GM19025 (cell line): ENCODE measurements at regions not wholly inside any gene's neighbourhood (a gene's known extent, or its start where the extent isn't known, plus 50 kb on each side); places are given as distances from the start of the nearest gene placed in this dataset.
A peak's percentile ranks its signal among the peaks of the same experiment; 100 is the strongest.

Experiments used
- ATAC-seq: cut with Tn5 transposase; IDR thresholded peaks from one replicate; pipeline ENCODE4 v1.9.1; 2021; ENCODE audit warnings: mild to moderate bottlenecking, low read depth, moderate library complexity; ENCODE audit not compliant: unreplicated experiment

DNA sequence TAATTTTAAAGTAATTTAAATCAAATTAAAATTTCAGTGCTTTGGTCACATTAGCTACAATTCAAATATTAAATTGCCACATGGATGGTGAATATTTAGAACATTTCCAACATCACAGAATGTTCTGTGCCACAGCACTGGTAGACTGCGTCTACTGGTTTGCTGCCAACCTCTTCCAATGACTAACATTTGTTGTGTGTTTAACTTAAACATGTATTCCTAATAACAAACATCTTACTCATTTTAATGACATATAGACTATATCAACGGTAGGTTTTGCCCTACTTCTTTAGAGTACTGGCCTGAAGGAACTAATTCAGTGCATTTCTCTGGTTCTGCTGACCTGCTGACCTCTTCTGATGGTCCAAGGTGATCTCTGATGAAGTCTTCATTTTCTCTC lies 157.6 kb downstream of the DCK start:
- no peak for ATAC-seq

DNA sequence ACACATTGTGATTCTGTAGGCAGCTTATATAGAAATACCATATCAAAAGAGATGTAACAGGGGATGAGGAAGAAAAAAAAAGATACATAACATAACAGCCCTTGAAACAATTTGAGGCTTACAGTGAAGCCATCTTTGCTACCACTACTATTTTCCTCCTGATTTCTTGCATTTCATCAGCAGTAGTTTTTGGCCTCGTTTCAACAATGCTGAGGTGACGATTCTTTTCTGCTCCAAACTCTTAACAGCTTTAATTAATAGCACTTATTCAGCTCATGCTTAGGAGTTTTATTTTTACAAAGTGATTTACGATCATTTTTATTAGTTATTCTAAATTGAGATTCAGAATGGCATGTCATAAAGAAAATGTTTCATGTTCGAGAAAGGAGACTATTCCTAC lies 163.2 kb downstream of the DCK start:
- ATAC-seq: no peak

DNA sequence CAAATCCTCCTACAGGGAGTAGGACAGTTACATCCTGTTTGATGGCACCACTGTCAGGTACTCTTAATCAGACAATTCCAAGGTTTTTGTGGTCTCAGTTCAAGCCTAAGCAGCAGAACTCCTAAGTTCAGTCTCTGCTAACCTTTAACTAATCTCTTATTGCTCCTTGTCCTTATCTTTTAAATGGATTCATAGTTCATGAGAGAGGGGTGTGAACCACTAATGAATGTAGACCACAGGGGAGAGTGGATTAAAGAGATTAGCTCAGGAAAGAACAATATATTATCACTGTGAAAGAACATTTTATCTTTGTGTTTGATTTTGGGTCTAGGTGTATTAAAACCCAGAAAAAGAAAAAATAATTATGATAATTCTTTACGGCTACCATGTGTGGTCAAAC lies 168.9 kb downstream of the DCK start:
- ATAC-seq: no peak

DNA sequence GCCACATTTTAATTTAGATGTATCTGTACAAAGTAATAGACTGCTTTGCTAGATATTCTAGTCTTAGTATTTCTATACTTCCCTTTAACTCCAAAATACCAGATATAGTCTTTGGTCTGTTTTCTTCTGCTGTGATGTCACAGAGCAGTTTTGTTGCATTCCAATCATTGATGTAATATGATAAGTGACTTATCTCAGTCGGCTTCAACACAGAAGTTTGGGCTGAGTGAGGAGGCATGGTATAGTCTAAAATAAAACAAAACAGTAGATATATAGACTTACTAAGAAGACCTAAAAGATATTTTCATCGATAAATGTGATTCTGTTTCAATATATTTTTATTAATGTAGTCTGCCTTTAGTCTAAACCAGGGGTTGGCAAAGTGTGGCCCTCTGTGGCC lies 169.9 kb downstream of the DCK start:
- ATAC-seq: no peak

DNA sequence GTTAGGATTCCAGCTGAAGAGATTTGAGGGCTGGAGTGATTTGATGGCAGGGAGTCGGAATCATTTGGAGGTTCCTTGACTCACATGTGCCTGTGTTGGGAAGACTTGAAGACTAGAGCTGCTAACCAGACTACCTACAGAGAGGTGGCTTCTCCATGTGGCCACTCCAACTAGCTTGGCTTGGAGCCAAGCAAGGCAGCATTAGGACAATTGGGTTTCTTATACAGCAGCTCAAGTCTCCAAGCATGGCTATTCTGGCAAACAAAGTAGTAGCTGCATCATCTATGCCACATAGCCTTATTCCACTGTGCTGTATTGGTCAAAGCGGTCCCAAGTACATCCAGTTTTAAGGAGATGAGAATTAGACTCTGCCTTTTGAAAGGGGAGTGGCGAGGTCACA lies 171.7 kb upstream of the SLC4A4 start:
- ATAC-seq: no peak

DNA sequence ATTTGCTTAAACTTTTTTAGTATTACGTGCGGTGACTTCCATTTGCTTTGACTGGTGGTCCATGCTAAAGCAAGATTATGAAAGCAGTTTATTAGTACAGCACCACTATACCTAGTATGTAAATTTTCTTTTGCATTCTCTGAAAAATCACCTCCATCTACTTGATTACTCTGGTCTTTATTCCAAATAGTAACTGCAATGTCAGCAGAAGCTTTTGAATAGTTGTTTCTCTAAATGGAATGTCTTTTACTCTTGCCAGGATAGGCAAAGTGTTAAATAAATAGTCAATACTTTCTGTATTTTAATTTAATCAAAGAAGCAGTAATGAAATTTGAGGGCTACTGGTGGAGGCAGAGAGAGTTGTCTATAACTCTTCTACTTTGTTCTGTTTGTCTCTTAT lies 167.2 kb upstream of the SLC4A4 start:
- ATAC-seq: no peak

DNA sequence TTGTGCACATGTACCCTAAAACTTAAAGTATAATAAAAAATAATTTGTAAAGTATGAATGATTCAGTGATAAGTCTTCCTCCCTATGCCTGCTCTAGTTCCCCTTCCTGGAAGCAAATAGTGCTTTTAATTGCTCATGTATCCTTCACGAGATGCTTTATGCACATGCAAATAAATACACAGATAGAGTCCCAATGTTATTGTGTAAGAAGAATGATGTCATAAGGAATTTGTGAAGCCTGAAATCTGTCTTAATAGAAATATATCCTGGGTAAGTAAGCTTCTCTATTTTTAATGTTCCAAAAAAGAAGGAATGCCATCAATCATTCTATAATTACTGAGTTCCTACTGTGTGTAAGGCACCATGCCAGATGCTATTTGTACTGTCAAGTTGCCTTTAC lies 157.5 kb upstream of the SLC4A4 start:
- ATAC-seq: no peak

DNA sequence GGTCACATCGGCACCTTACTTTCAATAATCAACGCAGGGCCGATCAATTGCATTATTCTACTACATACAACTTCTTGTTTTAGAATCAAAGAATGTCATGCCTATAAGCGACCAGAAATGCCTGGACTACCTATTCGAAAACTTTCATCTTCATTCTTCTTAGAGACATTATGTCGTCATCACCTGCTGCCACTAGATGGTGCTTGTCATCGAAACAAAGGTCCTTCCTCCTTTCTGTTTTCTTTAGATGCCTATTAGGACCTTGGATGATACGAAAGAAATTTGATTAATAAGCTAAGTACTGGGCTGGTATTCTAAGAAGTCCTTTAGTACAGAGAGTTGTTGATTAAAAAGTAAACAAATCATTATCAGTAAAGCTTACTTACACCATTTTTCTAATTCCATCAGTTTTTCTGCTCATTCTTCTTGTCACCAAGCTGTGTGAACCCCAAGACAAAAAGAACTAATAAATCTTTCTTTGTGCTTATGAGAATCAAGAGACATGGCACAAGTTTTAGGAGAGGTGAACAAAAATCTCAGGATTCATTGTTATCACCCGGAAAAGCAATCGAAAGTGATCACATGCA lies 154.5 kb upstream of the SLC4A4 start:
- ATAC-seq: peak; percentile 38

DNA sequence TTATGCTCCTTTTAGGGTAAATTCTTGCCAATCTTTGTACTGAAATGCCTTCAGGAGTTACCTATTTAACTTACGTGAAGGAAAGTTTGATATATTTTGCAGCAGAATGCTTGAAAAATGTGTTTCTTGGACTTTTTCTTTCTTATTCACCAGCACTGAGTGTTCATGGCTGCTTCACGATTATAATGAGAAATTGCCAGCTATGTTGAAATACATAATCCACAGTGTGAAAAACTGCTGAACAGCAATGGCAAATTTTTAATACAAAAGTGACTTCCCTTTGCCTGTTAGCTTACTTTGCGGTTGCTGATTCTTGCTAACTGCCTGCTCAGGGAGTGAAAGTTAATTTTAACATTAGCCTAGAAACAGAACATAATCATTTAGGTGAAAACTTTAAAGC lies 153.8 kb upstream of the SLC4A4 start:
- no peak for ATAC-seq

DNA sequence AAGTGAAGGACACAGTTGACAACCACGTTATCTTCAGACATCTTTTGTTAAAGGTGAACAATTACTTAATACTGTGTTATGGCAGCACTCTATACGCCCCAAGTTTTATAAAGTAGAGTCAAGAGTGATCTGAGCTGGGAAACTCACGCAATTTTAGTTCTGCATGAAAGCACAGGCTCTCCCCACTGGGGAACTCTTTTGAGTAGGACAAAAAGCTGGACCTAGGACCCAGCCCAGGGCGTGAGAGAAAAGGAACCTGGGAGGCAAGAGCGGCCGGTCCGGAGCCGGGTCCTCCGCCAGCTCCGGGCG lies 152.6 kb upstream of the SLC4A4 start:
- ATAC-seq: no peak

DNA sequence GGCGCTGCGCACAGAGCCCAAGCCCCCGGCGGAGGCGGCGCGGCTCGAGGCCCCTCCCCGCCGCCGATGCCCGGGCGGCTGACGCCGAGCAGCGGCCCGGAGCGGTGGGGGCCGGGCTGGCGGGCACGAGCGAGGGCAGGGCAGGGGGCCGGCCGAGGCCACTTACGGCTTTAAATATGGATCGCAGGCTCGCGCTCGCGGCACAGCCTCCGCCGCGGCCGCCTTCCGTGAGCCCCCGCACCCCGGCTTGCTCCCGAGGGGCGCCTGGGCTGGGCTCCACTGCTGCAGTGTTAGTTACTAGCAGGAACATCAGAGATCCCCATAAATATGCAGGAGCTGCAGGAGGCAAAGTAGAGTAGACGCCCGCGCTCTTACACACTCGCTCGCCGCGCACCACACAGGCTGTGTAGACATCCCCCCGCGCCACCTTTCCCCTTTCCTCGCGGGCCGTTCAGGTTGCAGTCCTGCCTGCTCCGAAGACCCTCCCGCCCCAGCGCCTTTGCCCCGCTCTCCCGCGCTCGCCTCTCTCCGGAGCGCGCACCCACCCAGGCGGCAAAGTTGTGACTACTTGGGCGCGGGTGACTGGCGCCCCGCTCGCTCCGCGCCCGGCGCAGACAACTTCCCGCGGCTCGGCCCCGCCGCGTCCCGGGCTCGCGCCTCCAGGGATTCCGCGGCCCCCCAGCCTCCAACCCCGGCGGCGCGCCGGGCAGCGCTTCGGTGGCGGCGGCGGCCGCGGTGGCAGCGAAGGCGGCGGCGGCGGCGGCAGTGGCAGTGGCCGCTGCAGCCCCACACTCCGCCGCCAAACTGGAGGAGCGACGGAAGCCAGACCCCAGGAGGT lies 152.0 kb upstream of the SLC4A4 start:
- peak; percentile 41 for ATAC-seq

DNA sequence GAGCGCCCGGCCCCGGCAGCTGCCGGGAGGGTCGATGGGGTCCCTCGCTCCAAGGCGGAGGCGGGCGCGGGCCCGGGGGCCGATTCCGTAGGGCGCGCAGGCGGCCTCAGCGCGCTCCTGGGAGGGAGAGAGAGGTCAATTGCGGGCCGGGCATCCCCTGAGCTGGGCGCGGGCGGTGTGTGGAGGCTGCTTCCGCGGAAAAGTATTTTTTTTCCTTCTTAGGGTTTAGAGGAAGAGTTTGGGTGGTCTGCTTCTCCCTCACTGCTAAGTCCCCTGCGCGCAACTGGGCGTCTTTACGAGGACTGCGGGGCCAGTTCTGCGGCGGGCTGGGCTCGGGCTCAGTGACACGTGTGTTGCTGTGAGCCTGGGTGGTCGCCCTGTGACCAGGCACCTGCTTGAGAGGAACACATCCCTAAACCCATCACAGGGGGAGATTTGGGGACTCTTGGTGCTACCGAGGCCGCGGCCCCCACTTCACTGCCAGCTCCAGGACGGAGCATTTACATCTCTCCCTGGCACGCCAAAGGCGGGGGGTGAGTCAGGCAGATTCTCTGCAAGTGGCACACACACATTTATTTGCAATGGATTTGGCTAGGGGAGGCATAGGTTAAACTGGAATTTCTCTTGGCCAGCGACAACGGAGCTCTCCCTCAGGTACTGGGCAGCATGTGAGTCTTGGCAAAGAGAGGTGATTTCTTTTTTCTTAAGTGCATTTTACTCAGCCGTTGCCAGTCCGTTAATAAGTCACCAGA lies 151.2 kb upstream of the SLC4A4 start:
- peak; percentile 30 for ATAC-seq

DNA sequence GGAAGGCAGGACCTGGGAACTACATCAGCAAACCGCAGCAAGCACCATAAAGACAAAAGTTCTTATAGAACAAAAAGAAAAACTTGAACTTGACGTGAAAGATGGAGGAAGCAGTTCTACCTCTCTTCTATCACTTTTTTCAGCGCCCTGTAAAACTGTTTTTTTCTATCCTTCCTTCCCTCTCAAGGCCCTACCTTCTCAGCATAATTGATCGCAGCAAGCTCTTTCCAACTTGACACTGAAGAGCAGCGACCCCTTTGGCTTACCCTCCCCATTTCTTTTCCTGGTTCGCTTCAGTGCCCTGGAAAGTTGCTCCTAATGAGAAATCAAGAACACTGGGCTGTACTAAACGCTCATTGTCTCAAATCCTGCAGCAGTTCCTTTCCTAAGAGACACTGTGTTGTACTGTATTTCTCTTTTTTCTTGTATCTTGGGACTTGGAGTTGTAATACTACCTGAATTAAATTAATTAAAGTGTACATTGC lies 150.6 kb upstream of the SLC4A4 start:
- no peak for ATAC-seq

DNA sequence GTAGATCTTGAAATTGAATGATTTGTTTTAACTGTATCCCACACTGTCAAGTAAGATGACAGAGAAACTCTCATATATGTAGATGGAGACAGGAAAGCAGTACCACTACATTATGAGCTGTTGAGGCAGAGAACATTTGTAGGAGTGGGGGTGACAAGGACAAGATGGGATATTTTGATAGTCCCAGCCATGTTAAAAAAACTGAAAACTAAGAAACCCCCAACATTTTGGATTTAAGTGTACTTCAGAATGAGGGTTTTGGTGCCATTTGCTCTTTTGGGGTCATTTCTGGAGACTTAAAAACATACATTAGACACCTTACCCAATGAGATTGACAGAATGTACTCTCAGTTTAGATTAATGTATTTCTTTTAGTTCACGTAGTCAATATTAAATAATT lies 149.9 kb upstream of the SLC4A4 start:
- ATAC-seq: no peak

DNA sequence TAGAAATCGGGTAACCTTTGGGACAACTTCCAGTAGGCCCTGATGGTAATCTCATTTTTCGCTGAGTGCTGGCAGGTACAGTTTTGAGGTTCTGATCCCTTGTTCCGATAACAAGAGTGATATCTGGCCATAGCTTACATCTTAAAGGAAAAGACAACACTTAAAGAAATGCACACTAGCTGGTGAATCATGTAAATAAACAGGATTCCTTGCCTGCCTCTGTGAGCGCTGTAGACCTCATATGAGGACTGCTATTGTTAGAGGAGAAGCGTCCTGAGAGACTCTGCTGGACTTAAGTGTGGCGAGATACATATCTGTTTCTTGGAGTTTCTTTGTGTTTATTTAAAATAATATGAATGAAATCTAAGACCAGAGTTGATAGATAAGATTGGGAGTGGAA lies 149.3 kb upstream of the SLC4A4 start:
- no peak for ATAC-seq

DNA sequence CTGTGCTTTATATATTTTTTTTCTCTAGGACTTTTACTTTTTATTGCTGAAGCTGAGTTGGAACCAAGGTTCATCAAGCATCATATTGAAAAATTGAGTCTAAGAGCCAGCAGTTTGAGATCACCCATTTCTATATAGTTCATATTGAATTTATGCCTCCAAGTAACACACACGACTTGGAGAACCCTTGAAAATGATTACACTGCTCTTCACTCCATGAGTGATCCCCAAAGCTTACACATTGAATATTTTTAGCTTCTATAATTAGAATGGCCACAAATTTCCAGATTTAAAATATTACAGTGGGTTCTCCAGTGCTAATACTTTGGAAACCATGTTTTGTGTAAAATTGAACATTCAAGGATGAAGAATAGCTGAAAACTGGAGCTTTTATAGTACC lies 144.4 kb upstream of the SLC4A4 start:
- no peak for ATAC-seq

DNA sequence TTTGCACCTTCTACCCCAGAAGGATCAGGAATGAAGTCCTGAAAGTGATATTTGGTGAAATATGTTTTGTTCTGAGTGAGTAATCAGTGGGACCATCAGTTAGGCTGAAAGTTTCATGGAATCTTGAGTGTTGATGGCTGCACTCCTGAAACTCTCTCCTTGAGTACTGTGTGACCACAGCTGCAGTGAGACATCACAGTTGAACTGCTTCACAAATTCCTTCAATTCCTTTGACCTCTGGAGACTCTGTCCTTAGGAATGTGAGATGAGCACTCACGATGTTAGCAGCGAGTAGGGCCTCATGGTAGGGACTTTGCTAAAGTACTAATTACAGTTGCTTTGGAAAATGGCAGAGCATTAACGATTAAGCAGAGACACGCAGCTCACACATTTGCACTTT lies 142.9 kb upstream of the SLC4A4 start:
- ATAC-seq: no peak

DNA sequence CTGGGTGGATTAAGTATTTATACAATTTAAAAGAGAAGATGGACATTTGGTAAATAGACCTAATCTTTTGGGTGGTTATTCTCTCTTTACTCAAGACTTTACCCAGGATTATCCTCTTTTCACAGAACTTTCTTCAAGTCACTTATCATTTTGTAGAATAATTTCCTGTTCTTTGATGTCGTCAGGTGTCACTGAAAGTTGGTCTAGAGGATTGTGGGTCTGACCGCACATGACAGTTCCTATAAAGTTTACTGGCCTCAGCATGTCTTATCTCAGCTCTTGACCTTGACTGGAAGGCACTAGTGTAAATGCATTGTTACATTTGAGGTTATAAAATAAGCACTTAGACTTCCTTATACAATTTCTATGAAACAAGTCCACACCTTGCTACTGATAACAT lies 139.9 kb upstream of the SLC4A4 start:
- ATAC-seq: no peak

DNA sequence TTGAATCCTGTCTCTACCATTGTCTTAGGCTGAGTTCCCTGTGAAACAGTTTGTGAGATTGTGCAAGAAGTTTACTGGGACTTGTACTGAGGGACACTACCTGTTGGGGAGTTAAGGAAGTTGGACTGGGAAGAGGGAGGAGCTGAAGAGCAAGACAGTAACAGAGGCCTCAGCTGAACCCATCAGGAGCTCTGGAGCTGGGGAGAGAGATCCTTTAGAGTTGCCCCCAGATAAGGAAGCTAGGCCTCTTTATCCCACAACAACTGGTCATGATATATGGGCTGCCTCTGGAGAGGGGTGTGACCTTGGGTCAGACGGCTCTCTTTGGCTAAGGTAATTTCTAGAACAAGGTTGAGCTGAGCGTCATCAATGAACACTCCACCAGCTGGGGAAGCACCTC lies 137.8 kb upstream of the SLC4A4 start:
- ATAC-seq: no peak

DNA sequence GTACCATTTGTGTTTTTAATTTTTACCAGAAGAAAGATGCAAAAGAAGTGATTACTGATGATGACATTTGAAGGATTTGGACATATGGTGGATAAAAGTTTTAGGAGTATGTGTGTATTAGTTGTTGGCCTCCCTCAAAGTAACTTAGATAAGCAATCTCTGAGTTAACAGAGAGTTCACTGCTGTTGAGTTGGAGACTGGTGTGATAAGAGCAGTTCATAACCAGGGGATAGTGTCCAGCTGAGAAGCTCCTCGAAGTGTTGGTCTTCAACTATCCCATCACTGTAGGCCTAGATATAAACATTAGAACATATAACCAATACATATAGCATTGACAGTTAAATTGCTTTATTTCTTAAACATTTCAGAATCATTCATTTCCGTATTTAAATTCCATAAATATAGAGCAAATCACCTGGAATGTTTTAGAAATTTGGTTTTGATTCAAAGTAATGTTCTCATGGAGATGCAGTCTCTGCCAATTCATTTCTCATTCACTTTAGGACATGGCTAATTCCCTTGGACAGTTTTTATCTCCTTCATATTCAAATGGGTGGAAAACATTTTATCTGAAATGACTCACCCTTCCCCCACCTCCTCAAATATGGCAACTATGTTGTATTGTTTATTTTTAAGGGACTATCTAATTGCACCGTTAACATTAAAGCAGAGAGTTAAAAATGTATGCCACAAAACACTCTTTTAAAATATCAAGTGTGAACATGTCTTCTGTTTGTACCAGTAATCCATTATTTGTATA lies 136.8 kb upstream of the SLC4A4 start:
- ATAC-seq: no peak

DNA sequence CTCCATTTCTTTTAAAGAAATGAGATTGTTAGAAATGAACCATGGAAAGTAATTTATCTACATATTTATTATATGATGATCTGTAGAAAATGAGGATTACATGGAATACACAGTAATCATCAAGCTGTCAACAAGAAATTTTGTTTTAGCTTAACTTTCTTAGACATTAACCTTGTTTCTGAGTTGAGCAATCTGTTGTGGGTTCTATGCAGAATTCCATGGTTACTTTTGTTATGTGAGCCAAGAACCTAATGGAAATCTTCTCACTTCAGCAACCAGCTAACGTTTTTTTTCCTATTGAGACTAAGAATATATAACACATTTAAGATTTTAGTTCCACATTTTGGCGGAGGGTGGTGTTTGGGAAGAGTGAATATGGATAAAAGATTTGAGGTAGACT lies 136.1 kb upstream of the SLC4A4 start:
- no peak for ATAC-seq
